ENCODE measurements at regions not wholly inside any gene's neighbourhood (a gene's known extent, or its start where the extent isn't known, plus 50 kb on each side); places are given as distances from the start of the nearest gene placed in this dataset.

DNA sequence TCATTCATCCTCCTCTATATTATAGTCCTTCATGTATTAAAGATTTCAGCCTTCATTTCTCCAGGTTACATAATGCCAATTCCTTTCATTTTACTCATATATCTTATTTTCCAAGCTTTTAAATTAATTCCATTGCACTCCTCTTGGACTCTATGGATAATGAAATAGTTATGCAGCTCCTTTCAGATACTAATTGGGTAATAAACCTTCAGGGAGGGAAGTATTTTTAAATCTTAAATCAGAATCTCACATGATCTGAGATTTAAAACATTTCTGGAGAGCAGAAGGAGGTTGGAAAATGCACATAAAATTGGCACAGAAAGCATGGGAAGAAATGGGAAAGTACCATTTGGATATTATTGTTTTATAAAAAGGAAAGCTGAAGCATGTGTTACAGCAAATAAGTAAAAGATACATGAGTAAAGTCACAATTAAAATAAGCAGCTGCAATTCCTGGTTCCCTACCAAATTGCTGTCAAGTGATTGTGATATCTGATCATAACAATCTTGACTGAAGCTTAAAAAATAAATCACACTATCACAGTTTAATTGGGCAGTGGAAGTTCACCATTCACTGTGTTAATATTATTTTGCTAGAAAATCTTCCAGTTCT is 257.9 kb upstream of the NREP start:
- Histone ChIP-seq H3K27ac (ENCODE audit: low read depth) (no peak overlapping the region), H3K36me3 (ENCODE audit: insufficient read depth) (peaks cover 2% of the 10 kb centered on the region), H3K4me1 (ENCODE audit: insufficient read depth) (no peaks in the 10 kb centered on the region), H3K4me3 (ENCODE audit: low read depth, low read length) (no peak overlapping the region)
- DNase-seq (ENCODE audit: extremely low spot score): no peak

- Histone ChIP-seq H3K4me3 (ENCODE audit: low read depth, low read length) (no peak overlapping the region), H3K27ac (ENCODE audit: low read depth) (no peak overlapping the region)
- DNase-seq (ENCODE audit: extremely low spot score): no peak
Observed at GRCh38 chr5:112013660-112014059, 256.7 kb upstream of the NREP start.

GRCh38 chr5:112012104-112012503 is 255.1 kb upstream of the NREP start:
- WGBS: 25% methylated on average over 1 of the region's 1 CpG
- no peak for DNase-seq (ENCODE audit: extremely low spot score)
- Histone ChIP-seq H3K4me1 (ENCODE audit: insufficient read depth) (no peaks in the 10 kb centered on the region), H3K36me3 (ENCODE audit: insufficient read depth) (no peaks in the 10 kb centered on the region), H3K27ac (ENCODE audit: low read depth) (no peak overlapping the region), H3K4me3 (ENCODE audit: low read depth, low read length) (no peak overlapping the region)

More at GRCh38 chr5:112013660-112014059, 256.7 kb upstream of the NREP start:
- Histone ChIP-seq H3K4me1 (ENCODE audit: insufficient read depth) (no peaks in the 10 kb centered on the region), H3K36me3 (ENCODE audit: insufficient read depth) (no peaks in the 10 kb centered on the region)

GRCh38 chr5:112010475-112010874 is 253.5 kb upstream of the NREP start:
- Histone ChIP-seq H3K36me3 (ENCODE audit: insufficient read depth) (no peaks in the 10 kb centered on the region), H3K4me1 (ENCODE audit: insufficient read depth) (no peaks in the 10 kb centered on the region)
- WGBS: 93% methylated on average over 3 of the region's 3 CpGs

DNA sequence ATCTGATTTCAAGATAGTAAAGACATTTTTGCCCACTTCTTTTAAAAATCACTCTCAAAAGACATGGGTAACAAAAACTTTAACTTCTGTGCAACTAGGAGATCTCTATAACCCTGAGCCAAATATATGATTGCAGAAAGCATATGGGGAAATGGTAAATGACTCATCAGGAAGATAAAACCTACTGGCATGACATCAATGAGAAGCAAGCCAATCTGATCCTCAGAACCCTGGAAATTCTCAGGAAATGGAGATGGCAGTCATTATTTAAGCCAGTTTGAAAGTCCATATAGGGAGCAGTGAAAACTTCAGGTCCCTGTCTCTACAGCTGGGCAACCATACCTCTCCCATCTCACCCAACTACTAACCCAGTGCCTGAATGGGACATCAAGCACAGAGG is 249.7 kb upstream of the NREP start:
- no peak overlapping the region for H3K27ac ChIP-seq (ENCODE audit: low read depth)
- H3K4me3 ChIP-seq (ENCODE audit: low read depth, low read length): no peak overlapping the region
- no peaks in the 10 kb centered on the region for H3K4me1 ChIP-seq (ENCODE audit: insufficient read depth)
- DNase-seq (ENCODE audit: extremely low spot score): no peak
- H3K36me3 ChIP-seq (ENCODE audit: insufficient read depth): no peaks in the 10 kb centered on the region

More at GRCh38 chr5:112010475-112010874, 253.5 kb upstream of the NREP start:
- Histone ChIP-seq H3K4me3 (ENCODE audit: low read depth, low read length) (no peak overlapping the region), H3K27ac (ENCODE audit: low read depth) (no peak overlapping the region)
- DNase-seq (ENCODE audit: extremely low spot score): no peak

GRCh38 chr5:112005623-112005930 is 248.6 kb upstream of the NREP start:
- DNase-seq (ENCODE audit: extremely low spot score): no peak
- H3K36me3 ChIP-seq (ENCODE audit: insufficient read depth): no peaks in the 10 kb centered on the region
- no peak overlapping the region for H3K4me3 ChIP-seq (ENCODE audit: low read depth, low read length)
- no peak overlapping the region for H3K27ac ChIP-seq (ENCODE audit: low read depth)
- H3K4me1 ChIP-seq (ENCODE audit: insufficient read depth): no peaks in the 10 kb centered on the region

DNA sequence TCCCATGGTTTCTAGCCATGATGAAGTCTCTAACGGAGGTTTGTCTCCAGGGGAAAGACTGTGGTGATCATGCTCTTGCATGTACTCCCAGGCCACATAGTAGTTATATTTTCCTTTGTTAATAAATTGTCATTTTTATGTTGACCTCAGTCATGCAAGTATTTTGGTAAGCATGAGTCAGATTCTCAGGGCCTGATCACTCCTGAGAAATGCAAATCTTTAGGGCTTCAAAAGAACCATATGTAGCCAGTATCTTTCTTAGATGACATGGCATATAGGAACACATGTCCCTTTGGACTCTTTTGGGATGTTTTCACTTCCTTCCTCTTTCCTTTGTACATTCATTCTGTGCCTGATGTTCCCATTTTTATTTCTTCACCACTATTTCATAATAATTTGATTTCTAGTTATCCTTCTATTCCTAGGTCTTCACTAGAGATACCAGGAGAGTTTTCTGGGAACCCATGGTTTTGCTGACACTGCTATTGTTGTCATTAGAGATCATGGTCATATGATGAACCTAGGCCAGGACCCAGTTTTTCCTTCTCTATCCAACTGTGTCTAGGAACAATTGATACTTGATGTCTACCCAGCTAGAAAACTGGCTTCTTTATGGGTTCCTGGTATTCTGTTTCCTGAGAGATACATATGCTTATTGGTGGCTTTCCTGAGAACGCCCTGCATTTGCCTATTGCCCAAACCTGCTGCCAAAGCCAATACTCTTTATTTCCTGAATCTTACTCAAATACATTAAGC is 248.1 kb upstream of the NREP start:
- no peak overlapping the region for H3K27ac ChIP-seq (ENCODE audit: low read depth)
- H3K4me3 ChIP-seq (ENCODE audit: low read depth, low read length): no peak overlapping the region
- DNase-seq (ENCODE audit: extremely low spot score): no peak
- H3K4me1 ChIP-seq (ENCODE audit: insufficient read depth): no peaks in the 10 kb centered on the region
- H3K36me3 ChIP-seq (ENCODE audit: insufficient read depth): no peaks in the 10 kb centered on the region
- 85% methylated on average over 2 of the region's 2 CpGs for WGBS

GRCh38 chr5:112002376-112002775 is 245.4 kb upstream of the NREP start:
- no peak for DNase-seq (ENCODE audit: extremely low spot score)
- H3K4me1 ChIP-seq (ENCODE audit: insufficient read depth): no peaks in the 10 kb centered on the region
- no peak overlapping the region for H3K4me3 ChIP-seq (ENCODE audit: low read depth, low read length)
- H3K27ac ChIP-seq (ENCODE audit: low read depth): no peak overlapping the region
- H3K36me3 ChIP-seq (ENCODE audit: insufficient read depth): no peaks in the 10 kb centered on the region

GRCh38 chr5:111999286-111999685 is 242.3 kb upstream of the NREP start:
- no peak overlapping the region for H3K4me3 ChIP-seq (ENCODE audit: low read depth, low read length)
- DNase-seq (ENCODE audit: extremely low spot score): no peak
- no peaks in the 10 kb centered on the region for H3K4me1 ChIP-seq (ENCODE audit: insufficient read depth)
- 81% methylated on average over 1 of the region's 1 CpG for WGBS
- no peak overlapping the region for H3K27ac ChIP-seq (ENCODE audit: low read depth)
- H3K36me3 ChIP-seq (ENCODE audit: insufficient read depth): no peaks in the 10 kb centered on the region

DNA sequence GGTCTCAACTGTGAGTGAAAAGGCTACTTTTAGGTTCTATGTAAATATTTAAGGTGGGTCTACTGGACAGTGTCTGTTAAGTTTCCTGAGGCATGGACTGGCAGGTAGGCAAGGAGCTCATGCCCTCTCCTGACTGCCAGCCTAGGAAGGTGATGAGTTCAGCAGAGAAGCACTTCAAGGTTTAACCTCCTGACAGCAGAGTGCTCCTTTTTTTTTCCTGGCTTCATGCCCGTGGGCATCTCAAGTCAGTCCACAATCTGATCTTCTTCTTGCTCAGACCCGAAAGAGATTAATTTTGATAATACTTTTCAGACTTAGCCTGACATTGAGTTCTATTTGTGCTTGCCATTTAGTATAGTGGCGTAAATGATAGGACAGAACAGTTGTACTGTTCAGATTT is 241.9 kb upstream of the NREP start:
- H3K27ac ChIP-seq (ENCODE audit: low read depth): no peak overlapping the region
- no peak for DNase-seq (ENCODE audit: extremely low spot score)
- H3K36me3 ChIP-seq (ENCODE audit: insufficient read depth): no peaks in the 10 kb centered on the region
- 65% methylated on average over 3 of the region's 3 CpGs for WGBS
- no peak overlapping the region for H3K4me3 ChIP-seq (ENCODE audit: low read depth, low read length)
- H3K4me1 ChIP-seq (ENCODE audit: insufficient read depth): no peaks in the 10 kb centered on the region

- Histone ChIP-seq H3K36me3 (ENCODE audit: insufficient read depth) (no peaks in the 10 kb centered on the region), H3K4me3 (ENCODE audit: low read depth, low read length) (no peak overlapping the region), H3K27ac (ENCODE audit: low read depth) (no peak overlapping the region), H3K4me1 (ENCODE audit: insufficient read depth) (no peaks in the 10 kb centered on the region)
- WGBS: 62% methylated on average over 3 of the region's 3 CpGs
- DNase-seq (ENCODE audit: extremely low spot score): no peak
Observed at GRCh38 chr5:111997711-111998110, 240.7 kb upstream of the NREP start.

GRCh38 chr5:111997308-111997707 is 240.3 kb upstream of the NREP start:
- WGBS: 90% methylated on average over 5 of the region's 5 CpGs
- no peak overlapping the region for H3K4me3 ChIP-seq (ENCODE audit: low read depth, low read length)
- no peaks in the 10 kb centered on the region for H3K4me1 ChIP-seq (ENCODE audit: insufficient read depth)
- DNase-seq (ENCODE audit: extremely low spot score): no peak
- no peak overlapping the region for H3K27ac ChIP-seq (ENCODE audit: low read depth)
- H3K36me3 ChIP-seq (ENCODE audit: insufficient read depth): no peaks in the 10 kb centered on the region

DNA sequence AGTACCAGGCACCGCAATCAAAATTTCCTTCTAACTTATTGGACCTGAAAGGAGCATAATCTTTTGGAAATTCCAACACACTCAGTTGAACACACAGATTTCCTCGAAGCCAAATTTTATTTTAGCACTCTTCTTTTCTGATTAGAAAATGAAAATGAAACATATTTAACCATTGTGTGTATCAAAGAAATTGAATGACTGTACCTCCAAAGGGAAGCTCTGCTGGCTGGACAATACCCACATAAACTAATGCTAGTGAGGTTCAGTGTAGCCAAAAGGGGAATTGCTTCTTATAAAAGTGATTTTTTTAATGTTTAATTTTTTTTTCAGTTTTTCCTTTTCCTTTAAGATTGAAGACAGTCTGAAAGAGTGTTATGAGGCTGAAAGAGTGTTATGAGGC is 239.6 kb upstream of the NREP start:
- no peak overlapping the region for H3K27ac ChIP-seq (ENCODE audit: low read depth)
- WGBS: 59% methylated on average over 2 of the region's 2 CpGs
- DNase-seq (ENCODE audit: extremely low spot score): no peak
- H3K4me1 ChIP-seq (ENCODE audit: insufficient read depth): no peaks in the 10 kb centered on the region
- H3K4me3 ChIP-seq (ENCODE audit: low read depth, low read length): no peak overlapping the region
- H3K36me3 ChIP-seq (ENCODE audit: insufficient read depth): no peaks in the 10 kb centered on the region

DNA sequence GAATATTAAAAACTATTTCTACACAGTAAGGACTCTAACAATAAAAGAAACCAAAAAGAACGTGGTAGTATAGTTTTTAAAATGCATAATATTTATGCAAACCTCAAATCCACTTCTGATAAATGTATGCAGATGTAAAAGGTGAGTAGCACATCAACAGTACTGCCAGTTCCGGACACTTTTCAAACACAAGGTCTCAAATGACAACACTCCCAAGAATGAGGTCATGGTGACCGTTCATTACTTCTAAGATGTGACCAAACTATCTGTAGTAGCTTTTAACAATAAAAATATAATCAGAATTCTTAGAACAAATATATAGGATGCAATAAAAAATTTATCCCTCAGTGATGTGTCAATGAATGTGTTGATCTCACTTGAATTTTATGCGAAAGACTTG is 238.7 kb upstream of the NREP start:
- no peak for DNase-seq (ENCODE audit: extremely low spot score)
- WGBS: 89% methylated on average over 4 of the region's 4 CpGs
- no peaks in the 10 kb centered on the region for H3K4me1 ChIP-seq (ENCODE audit: insufficient read depth)
- no peak overlapping the region for H3K4me3 ChIP-seq (ENCODE audit: low read depth, low read length)
- H3K27ac ChIP-seq (ENCODE audit: low read depth): no peak overlapping the region
- H3K36me3 ChIP-seq (ENCODE audit: insufficient read depth): no peaks in the 10 kb centered on the region

DNA sequence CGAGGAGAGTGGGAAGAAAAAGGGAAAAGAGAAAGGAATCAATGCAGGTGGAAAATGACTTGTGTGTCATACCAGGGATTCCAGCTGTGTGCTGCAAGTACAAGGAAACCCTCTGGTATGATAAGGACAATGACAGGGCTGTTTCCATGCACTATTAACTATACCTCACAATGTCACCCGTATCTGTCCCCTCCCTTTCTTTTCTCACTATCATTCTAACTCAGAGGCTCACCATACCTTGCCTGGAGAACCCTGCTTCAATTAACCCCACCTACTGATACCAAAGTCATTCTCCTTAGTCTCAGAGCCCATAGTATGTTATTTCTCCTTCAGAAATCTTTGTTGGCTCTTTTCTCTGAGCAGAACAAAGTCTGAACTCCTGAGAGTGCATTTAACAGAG is 236.2 kb upstream of the NREP start:
- Histone ChIP-seq H3K4me1 (ENCODE audit: insufficient read depth) (no peaks in the 10 kb centered on the region), H3K27ac (ENCODE audit: low read depth) (no peak overlapping the region), H3K4me3 (ENCODE audit: low read depth, low read length) (no peak overlapping the region), H3K36me3 (ENCODE audit: insufficient read depth) (no peaks in the 10 kb centered on the region)
- no peak for DNase-seq (ENCODE audit: extremely low spot score)
- WGBS: 91% methylated on average over 2 of the region's 2 CpGs
